IMR-90 (cell line): ENCODE measurements at regions not wholly inside any gene's neighbourhood (a gene's known extent, or its start where the extent isn't known, plus 50 kb on each side); places are given as distances from the start of the nearest gene placed in this dataset.
"Not testable (repeated sequence)": the region's sequence is repeated elsewhere in the genome, so short reads cannot be mapped to it uniquely, and the experiment has no call there.

Experiments
- ATAC-seq: fragments of 200-7000 bp; cut with Tn5 transposase; 2 replicates; pipeline ENCODE4 v1.9.1; 2020; ENCODE audit warnings: low read depth, mild to moderate bottlenecking, moderate library complexity
- BruUV-seq: library from RNA; stranded (reverse); fragments of 400-500 nt; replicated peaks from 2 replicates; lab custom pipeline; 2021; lab: Mats Ljungman, UMichigan
- CTCF ChIA-PET: fragments of 300-600 bp; formaldehyde crosslinking; extraction: SDS; loops from one replicate; lab custom pipeline; 2021; ENCODE audit warnings: antibody characterized with exemption; lab: Yijun Ruan, JAX
- POLR2A ChIA-PET: fragments of 300-600 bp; sonication (Branson Sonifier 250); formaldehyde crosslinking; loops from one replicate; lab custom pipeline; 2022; ENCODE audit warnings: antibody characterized with exemption; ENCODE audit not compliant: unreplicated experiment; lab: Charles Lee
- DNase-seq: peaks from one replicate; pipeline ENCODE4 v3.0.0; 2013
- H2AFZ ChIP-seq: replicated peaks from 2 replicates; pipeline ENCODE3; 2013; ENCODE audit warnings: low read length, mild to moderate bottlenecking; ENCODE audit not compliant: poor library complexity
- H2AK5ac ChIP-seq: 2 replicates; pipeline ENCODE4 v1.6.1; 2013; ENCODE audit warnings: low read depth, low read length, inconsistent platforms
- H2AK9ac ChIP-seq: replicated peaks from 2 replicates; pipeline ENCODE3; 2013; ENCODE audit warnings: mild to moderate bottlenecking, low read depth, low read length, moderate library complexity; ENCODE audit not compliant: poor library complexity
- H2BK120ac ChIP-seq: 2 replicates; pipeline ENCODE4 v1.6.1; 2013; ENCODE audit warnings: low read depth, low read length, inconsistent platforms
- H2BK15ac ChIP-seq: 3 replicates; pipeline ENCODE4 v1.6.1; 2013; ENCODE audit warnings: low read depth, low read length, inconsistent platforms
- H2BK20ac ChIP-seq: 2 replicates; pipeline ENCODE4 v1.6.1; 2013; ENCODE audit warnings: low read depth, mild to moderate bottlenecking, inconsistent platforms, low read length, moderate library complexity
- H2BK5ac ChIP-seq: 2 replicates; pipeline ENCODE4 v1.6.1; 2013; ENCODE audit warnings: mild to moderate bottlenecking, low read depth, low read length, inconsistent platforms; ENCODE audit not compliant: poor library complexity, severe bottlenecking
- H3K14ac ChIP-seq: replicated peaks from 2 replicates; pipeline ENCODE4 v1.6.1; 2013; ENCODE audit warnings: low read depth, low read length, inconsistent platforms
- H3K18ac ChIP-seq: 2 replicates; pipeline ENCODE4 v1.6.1; 2013; ENCODE audit warnings: low read depth, low read length, control low read depth
- H3K23ac ChIP-seq: 2 replicates; pipeline ENCODE4 v1.6.1; 2013; ENCODE audit warnings: low read depth, low read length, inconsistent platforms
- H3K27ac ChIP-seq: 2 replicates; pipeline ENCODE4 v1.5.1; 2013; ENCODE audit warnings: mild to moderate bottlenecking, control low read depth, low read length; ENCODE audit not compliant: insufficient read depth
- H3K27me3 ChIP-seq: 2 replicates; pipeline ENCODE4 v1.6.1; 2013; ENCODE audit warnings: low read length; ENCODE audit not compliant: control insufficient read depth, insufficient read depth
- H3K36me3 ChIP-seq: 2 replicates; pipeline ENCODE4 v1.6.1; 2013; ENCODE audit warnings: low read length, mixed read lengths; ENCODE audit not compliant: control insufficient read depth, insufficient read depth
- H3K4ac ChIP-seq: 2 replicates; pipeline ENCODE4 v1.6.1; 2013; ENCODE audit warnings: low read depth, low read length, inconsistent platforms
- H3K4me1 ChIP-seq: 2 replicates; pipeline ENCODE4 v1.6.1; 2013; ENCODE audit warnings: low read length, mixed read lengths; ENCODE audit not compliant: control insufficient read depth, insufficient read depth
- H3K4me2 ChIP-seq: 2 replicates; pipeline ENCODE4 v1.6.1; 2013; ENCODE audit warnings: low read depth, mild to moderate bottlenecking, control low read depth, low read length, moderate library complexity
- H3K4me3 ChIP-seq: 2 replicates; pipeline ENCODE4 v1.5.1; 2013; ENCODE audit warnings: low read depth, mild to moderate bottlenecking, control low read depth, low read length, moderate library complexity; ENCODE audit not compliant: insufficient read depth
- H3K56ac ChIP-seq: 2 replicates; pipeline ENCODE4 v1.6.1; 2013; ENCODE audit warnings: low read length, inconsistent platforms; ENCODE audit not compliant: insufficient read depth; ENCODE audit errors: extremely low read depth
- H3K79me1 ChIP-seq, 2 experiments: 2 replicates each; pipeline ENCODE4 v1.6.1; 2013; ENCODE audit warnings: low read length in 2 of 2, inconsistent platforms in 1 of 2, low read depth in 1 of 2
- H3K9ac ChIP-seq: 2 replicates; pipeline ENCODE4 v1.6.1; 2013; ENCODE audit warnings: low read depth, low read length, control low read depth
- H3K9me1 ChIP-seq: 2 replicates; pipeline ENCODE4 v1.6.1; 2013; ENCODE audit warnings: low read length, inconsistent platforms; ENCODE audit not compliant: insufficient read depth
- H3K9me3 ChIP-seq: 2 replicates; pipeline ENCODE4 v1.6.1; 2013; ENCODE audit warnings: low read length; ENCODE audit not compliant: control insufficient read depth, insufficient read depth
- H4K20me1 ChIP-seq: 2 replicates; pipeline ENCODE4 v1.6.1; 2013; ENCODE audit warnings: low read length, inconsistent platforms; ENCODE audit not compliant: insufficient read depth
- H4K5ac ChIP-seq: 2 replicates; pipeline ENCODE4 v1.6.1; 2013; ENCODE audit warnings: mild to moderate bottlenecking, low read depth, low read length, control low read depth
- H4K8ac ChIP-seq, 2 experiments: 2 replicates each; pipeline ENCODE4 v1.6.1; 2013; ENCODE audit warnings: low read depth in 2 of 2, low read length in 2 of 2, control low read depth in 1 of 2, inconsistent platforms in 1 of 2
- H4K91ac ChIP-seq: 2 replicates; pipeline ENCODE4 v1.6.1; 2013; ENCODE audit warnings: low read depth, low read length, inconsistent platforms; ENCODE audit not compliant: insufficient read depth
- WGBS, 2 experiments: methylation state at CpG; one replicate each; pipeline versions ENCODE4 v1.1.5 to v1.1.7; 2013; ENCODE audit warnings: missing lambda C conversion rate in 2 of 2; ENCODE audit not compliant: insufficient read length in 1 of 2; ENCODE audit errors: extremely low coverage in 2 of 2; 5-methylcytosine and 5-hydroxymethylcytosine counted together
- dilution Hi-C: fragments of 300-500 bp; cut with HindIII; formaldehyde crosslinking; loops from one replicate; pipeline ENCODE4 v1.14.3; 2018; ENCODE audit warnings: low sequenced_read_pairs; ENCODE audit not compliant: unreplicated experiment
- in situ Hi-C: fragments of 300-500 bp; cut with MboI; formaldehyde crosslinking; loops from 3 replicates; pipeline ENCODE4 v1.14.3; 2019; ENCODE audit warnings: low sequenced_read_pairs, inconsistent platforms, mixed read lengths
- intact Hi-C: fragments of 100-400 bp; cut with micrococcal nuclease; formaldehyde crosslinking; loops from 2 replicates; pipeline ENCODE4 v1.10.0; 2022

DNA sequence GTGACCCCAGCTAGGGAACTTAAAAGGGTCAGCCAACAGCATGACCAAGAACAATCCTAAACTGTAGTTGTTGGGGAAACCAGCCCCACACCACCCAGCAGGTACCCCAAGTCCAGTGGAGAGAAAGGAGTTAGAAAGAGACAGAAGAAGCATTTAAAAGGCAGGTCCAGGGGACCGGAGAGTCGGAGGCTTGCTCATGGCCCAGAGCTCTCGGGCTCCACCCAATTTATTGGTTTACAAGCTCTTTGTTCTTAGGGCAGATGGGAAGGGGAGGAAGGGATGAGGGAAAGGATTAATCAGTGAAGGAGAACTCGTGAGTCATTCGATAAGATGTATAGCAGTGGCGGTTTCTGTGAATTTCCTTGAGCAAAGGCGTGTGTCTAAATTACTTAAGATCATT lies 431.6 kb downstream of the GBE1 start:
- H3K23ac ChIP-seq, H3K9me3 ChIP-seq, intact Hi-C loops, H3K18ac ChIP-seq, H3K36me3 ChIP-seq, H3K27ac ChIP-seq, H3K56ac ChIP-seq, H3K9me1 ChIP-seq, H3K79me1 ChIP-seq, DNase-seq, ATAC-seq, CTCF ChIA-PET, H2AK9ac ChIP-seq, H3K9ac ChIP-seq, H2BK120ac ChIP-seq, H2AK5ac ChIP-seq, H2AFZ ChIP-seq, H2BK5ac ChIP-seq, H4K91ac ChIP-seq, H4K8ac ChIP-seq, H3K4me3 ChIP-seq, H4K20me1 ChIP-seq, H3K27me3 ChIP-seq, BruUV-seq, H3K4me2 ChIP-seq, in situ Hi-C loops, H3K4ac ChIP-seq, H2BK15ac ChIP-seq, H2BK20ac ChIP-seq, H4K5ac ChIP-seq, POLR2A ChIA-PET, H3K4me1 ChIP-seq, H3K14ac ChIP-seq, dilution Hi-C loops: not testable (repeated sequence)
- WGBS, 2 experiments: no CpG with 5 or more reads among the region's 7 CpGs
